ENCODE measurements at regions not wholly inside any gene's neighbourhood (a gene's known extent, or its start where the extent isn't known, plus 50 kb on each side); places are given as distances from the start of the nearest gene placed in this dataset.

DNA sequence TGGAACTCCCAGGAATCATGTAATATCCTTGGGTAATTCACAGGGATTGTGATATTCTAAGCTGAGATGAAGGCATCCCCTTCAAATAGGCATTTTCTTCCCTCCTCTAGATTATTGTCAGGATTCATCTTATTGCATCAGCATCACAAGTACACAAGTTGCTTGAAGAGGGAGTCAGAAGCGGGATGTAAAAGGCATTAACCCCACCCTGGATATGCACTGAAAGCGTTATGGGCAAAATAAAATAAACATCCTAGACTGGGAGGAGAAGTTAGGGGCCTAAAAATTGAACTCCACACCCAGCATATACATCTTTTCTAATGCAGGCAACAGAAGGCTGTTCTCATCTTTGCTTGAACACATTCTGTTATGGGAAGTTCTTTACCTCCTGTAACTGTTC is 381.2 kb downstream of the SETD4 start:
- TF ChIP-seq POLR2AphosphoS5 (IDR thresholded peaks at IDR 0.05; ENCODE audit: low read depth) (no peak), GABPA (IDR thresholded peaks at IDR 0.05; ENCODE audit: low read depth) (no peak)
- TF ChIP-seq, protein P1, sequence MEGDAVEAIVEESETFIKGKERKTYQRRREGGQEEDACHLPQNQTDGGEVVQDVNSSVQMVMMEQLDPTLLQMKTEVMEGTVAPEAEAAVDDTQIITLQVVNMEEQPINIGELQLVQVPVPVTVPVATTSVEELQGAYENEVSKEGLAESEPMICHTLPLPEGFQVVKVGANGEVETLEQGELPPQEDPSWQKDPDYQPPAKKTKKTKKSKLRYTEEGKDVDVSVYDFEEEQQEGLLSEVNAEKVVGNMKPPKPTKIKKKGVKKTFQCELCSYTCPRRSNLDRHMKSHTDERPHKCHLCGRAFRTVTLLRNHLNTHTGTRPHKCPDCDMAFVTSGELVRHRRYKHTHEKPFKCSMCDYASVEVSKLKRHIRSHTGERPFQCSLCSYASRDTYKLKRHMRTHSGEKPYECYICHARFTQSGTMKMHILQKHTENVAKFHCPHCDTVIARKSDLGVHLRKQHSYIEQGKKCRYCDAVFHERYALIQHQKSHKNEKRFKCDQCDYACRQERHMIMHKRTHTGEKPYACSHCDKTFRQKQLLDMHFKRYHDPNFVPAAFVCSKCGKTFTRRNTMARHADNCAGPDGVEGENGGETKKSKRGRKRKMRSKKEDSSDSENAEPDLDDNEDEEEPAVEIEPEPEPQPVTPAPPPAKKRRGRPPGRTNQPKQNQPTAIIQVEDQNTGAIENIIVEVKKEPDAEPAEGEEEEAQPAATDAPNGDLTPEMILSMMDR (IDR thresholded peaks at IDR 0.05; ENCODE audit: insufficient read depth, low read length): no peak
- TF ChIP-seq, protein P2, sequence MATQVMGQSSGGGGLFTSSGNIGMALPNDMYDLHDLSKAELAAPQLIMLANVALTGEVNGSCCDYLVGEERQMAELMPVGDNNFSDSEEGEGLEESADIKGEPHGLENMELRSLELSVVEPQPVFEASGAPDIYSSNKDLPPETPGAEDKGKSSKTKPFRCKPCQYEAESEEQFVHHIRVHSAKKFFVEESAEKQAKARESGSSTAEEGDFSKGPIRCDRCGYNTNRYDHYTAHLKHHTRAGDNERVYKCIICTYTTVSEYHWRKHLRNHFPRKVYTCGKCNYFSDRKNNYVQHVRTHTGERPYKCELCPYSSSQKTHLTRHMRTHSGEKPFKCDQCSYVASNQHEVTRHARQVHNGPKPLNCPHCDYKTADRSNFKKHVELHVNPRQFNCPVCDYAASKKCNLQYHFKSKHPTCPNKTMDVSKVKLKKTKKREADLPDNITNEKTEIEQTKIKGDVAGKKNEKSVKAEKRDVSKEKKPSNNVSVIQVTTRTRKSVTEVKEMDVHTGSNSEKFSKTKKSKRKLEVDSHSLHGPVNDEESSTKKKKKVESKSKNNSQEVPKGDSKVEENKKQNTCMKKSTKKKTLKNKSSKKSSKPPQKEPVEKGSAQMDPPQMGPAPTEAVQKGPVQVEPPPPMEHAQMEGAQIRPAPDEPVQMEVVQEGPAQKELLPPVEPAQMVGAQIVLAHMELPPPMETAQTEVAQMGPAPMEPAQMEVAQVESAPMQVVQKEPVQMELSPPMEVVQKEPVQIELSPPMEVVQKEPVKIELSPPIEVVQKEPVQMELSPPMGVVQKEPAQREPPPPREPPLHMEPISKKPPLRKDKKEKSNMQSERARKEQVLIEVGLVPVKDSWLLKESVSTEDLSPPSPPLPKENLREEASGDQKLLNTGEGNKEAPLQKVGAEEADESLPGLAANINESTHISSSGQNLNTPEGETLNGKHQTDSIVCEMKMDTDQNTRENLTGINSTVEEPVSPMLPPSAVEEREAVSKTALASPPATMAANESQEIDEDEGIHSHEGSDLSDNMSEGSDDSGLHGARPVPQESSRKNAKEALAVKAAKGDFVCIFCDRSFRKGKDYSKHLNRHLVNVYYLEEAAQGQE (IDR thresholded peaks at IDR 0.05; ENCODE audit: insufficient replicate concordance, low read depth): no peak

All from HL-60 (cell line).